Liver (tissue), 3 donors: ENCODE measurements at regions not wholly inside any gene's neighbourhood (a gene's known extent, or its start where the extent isn't known, plus 50 kb on each side); places are given as distances from the start of the nearest gene placed in this dataset.

Experiments used
- ATF3 ChIP-seq: IDR thresholded peaks from 2 replicates; pipeline ENCODE4 v1.6.1; 2016; ENCODE audit warnings: antibody characterized with exemption
- CTCF ChIP-seq: fragments of 150-350 bp; IDR thresholded peaks from 2 replicates; pipeline ENCODE4 v1.5.1; 2017; ENCODE audit warnings: improper control_type of control experiment, low read depth, low read length; ENCODE audit not compliant: missing input control
- JUND ChIP-seq, 2 donors: IDR thresholded peaks; 2 replicates each; pipeline ENCODE4 v1.6.1; 2016; ENCODE audit warnings: antibody characterized with exemption in 2 of 2
- MAX ChIP-seq: IDR thresholded peaks from 2 replicates; pipeline ENCODE4 v1.6.1; 2016; ENCODE audit warnings: antibody characterized with exemption
- NR2F2 ChIP-seq: IDR thresholded peaks from 2 replicates; pipeline ENCODE4 v1.6.1; 2016; ENCODE audit warnings: antibody characterized with exemption
- RAD21 ChIP-seq, 2 donors: IDR thresholded peaks; 2 replicates each; pipeline ENCODE4 v1.6.1; 2016; ENCODE audit warnings: antibody characterized with exemption in 2 of 2, mild to moderate bottlenecking in 2 of 2
- REST ChIP-seq: IDR thresholded peaks from 2 replicates; pipeline ENCODE4 v1.6.1; 2016; ENCODE audit warnings: antibody characterized with exemption, mild to moderate bottlenecking
- SP1 ChIP-seq: IDR thresholded peaks from 2 replicates; pipeline ENCODE4 v1.6.1; 2018; ENCODE audit warnings: antibody characterized with exemption, mild to moderate bottlenecking
- TAF1 ChIP-seq: conservative IDR thresholded peaks from 2 replicates; pipeline ENCODE4 v1.6.1; 2016; ENCODE audit warnings: antibody characterized with exemption, mild to moderate bottlenecking
- YY1 ChIP-seq: IDR thresholded peaks from 2 replicates; pipeline ENCODE4 v1.6.1; 2016; ENCODE audit warnings: antibody characterized with exemption, mild to moderate bottlenecking
- ZBTB33 ChIP-seq: IDR thresholded peaks from 2 replicates; pipeline ENCODE4 v1.6.1; 2016; ENCODE audit warnings: antibody characterized with exemption
- donor health status: healthy.
- donor health status: healthy.

- TF ChIP-seq CTCF (no peak), RAD21 (IDR thresholded peaks at IDR 0.05) (no peak), ZBTB33 (no peak), YY1 (no peak), MAX (no peak), SP1 (no peak), REST (no peak), NR2F2 (no peak), TAF1 (no peak), ATF3 (no peak), JUND (IDR thresholded peaks at IDR 0.05) (no peak)
Measured at GRCh38 chr6:99148761-99149160, 200.7 kb downstream of the FAXC start.
